Cardiac fibroblast (primary cell): ENCODE measurements at regions not wholly inside any gene's neighbourhood (a gene's known extent, or its start where the extent isn't known, plus 50 kb on each side); places are given as distances from the start of the nearest gene placed in this dataset.
A peak's percentile ranks its signal among the peaks of the same experiment; 100 is the strongest.

Experiments used
- DNase-seq, 2 donors: peaks; one replicate each; pipeline versions ENCODE4 v3.0.0 to v3.0.0-alpha.2; 2010; ENCODE audit warnings: low read depth in 2 of 2
- H3K4me3 ChIP-seq, 2 donors: replicated peaks in 1 of 2; 1 replicate in 1 of 2; 2 replicates in 1 of 2; pipeline ENCODE4 v1.5.1; 2011; ENCODE audit warnings: low read depth in 2 of 2, low read length in 2 of 2, mild to moderate bottlenecking in 2 of 2, moderate library complexity in 1 of 2
- CTCF ChIP-seq: IDR thresholded peaks from one replicate; pipeline ENCODE4 v1.5.1; 2011; ENCODE audit warnings: low read depth, mild to moderate bottlenecking, low read length, inconsistent platforms

DNA sequence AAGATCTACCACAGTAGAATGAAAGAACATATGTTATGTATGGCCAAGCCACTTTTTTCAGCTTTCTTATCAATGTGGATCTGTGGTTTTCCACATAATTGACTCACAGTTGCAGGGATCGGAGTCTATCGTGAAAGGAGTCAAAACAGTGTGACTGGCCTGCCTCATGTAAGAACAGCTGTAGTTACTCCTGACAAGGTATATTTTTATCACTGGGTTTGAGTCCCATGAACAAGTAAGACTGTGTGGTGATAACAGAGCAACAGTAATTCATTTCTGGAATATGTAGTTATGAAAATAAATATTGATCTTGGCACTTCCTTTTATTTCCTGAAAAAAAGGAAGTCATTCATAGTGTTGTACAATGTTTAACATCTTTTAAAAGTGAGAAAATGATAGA lies 416.6 kb downstream of the KLF12 start:
- TF ChIP-seq CTCF = no peak
- peak; percentile 27 to 64 for DNase-seq
- H3K4me3 ChIP-seq = no peak overlapping the region

DNA sequence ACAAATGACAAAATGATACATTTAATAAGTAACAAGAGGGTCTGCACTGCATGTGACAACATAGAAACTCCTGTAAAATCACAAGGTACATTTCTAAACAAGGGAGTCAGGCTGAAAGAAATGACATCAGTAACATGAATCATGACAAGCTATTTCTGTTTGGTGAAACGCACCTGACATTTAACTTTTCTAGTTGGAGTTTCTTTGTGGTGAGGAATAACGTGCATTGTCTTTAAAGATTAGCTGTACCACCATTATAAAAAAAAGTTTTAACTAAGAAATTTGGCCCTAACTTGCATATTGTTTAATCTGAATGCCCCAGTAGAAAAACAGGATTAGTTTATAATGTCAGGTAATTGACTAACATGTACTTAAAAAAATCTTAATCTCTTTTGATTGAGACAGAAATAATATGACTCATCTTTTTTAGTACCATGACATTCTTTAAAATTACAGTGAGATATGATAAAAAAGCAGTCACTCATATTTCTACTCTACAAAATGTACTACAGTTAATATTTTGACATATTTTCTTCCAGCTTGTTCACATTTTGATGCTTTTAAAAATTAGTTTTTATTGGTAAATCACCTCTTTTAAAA lies 418.2 kb downstream of the KLF12 start:
- H3K4me3 ChIP-seq = no peak overlapping the region
- no peak for TF ChIP-seq CTCF
- peak in 1 of 2 donors; percentile 28 for DNase-seq

- DNase-seq = no peak
- H3K4me3 ChIP-seq = no peak overlapping the region
- no peak for TF ChIP-seq CTCF
Observed at GRCh38 chr13:73715114-73715910, 418.9 kb downstream of the KLF12 start.

DNA sequence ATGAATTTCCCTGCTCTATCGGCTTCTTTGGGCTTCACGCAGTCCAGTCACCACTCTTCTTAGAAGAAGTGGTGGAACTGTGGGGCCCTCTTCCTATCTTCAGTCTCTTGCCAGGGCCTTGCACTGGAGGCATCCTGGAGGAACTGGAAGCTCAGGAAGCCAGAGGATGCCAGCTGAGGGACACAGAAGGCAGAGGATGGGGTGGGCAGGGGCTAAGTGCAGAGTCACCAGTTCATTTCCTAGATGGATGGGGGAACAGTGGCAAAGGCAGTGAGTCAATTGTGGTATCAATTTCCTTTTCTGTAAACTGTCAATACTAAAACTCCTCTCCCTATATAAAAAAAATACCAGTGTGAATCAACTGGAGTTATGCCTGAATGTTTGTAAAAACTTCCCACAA lies 419.7 kb downstream of the KLF12 start:
- TF ChIP-seq CTCF = no peak
- H3K4me3 ChIP-seq = no peak overlapping the region
- no peak for DNase-seq

DNA sequence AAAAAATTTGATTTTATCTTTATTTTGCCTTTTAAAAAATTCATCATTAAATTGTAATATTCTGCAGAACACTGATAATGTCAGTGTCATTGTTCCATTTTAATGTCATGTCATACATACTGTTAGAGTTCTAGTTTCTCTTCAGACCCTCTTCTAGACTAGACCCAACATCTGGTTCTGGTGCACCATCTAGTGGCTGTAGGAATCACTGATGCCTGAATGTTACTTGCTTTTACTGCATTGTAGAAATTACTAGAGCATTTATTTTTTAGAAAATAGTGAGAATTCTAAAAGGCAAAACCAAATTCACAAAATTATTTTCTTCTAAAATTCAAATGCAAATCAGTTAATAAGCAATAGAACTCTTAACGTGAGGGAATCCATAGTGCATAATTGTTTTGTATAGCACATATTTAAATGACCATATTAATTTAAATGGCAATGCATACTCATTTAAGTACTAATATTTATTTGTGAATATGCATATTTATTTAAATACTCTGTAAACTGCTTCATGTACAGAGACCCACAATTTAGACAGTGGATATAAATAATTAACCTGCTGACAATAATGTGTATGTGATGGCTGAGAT lies 425.7 kb downstream of the KLF12 start:
- TF ChIP-seq CTCF = peak; percentile 80
- no peak overlapping the region for H3K4me3 ChIP-seq
- DNase-seq = peak; percentile 84 to 85

DNA sequence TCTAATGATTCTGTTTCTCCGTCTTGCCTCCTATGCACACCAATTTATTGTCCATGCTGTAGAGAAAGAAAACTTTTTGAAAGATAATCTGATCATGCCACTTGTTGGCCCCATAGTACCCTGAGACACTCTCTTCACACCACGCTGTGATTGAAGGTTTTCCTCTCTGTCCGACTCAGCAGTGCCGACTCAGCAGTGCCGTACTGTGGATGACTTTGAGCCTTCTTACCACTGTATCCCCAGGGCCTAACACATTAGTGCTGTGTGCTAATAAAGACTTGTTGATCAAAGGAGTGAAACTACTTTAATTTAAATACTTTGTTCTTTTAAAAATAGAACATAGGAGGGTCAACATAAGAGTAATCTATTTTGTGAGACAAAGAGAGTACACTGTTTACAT lies 429.6 kb downstream of the KLF12 start:
- no peak for DNase-seq
- no peak overlapping the region for H3K4me3 ChIP-seq
- no peak for TF ChIP-seq CTCF
